22Rv1 (cell line): ENCODE measurements at regions not wholly inside any gene's neighbourhood (a gene's known extent, or its start where the extent isn't known, plus 50 kb on each side); places are given as distances from the start of the nearest gene placed in this dataset.

ENCODE experiments used
- ZFX ChIP-seq: fragments of 450-650 bp; IDR thresholded peaks from 2 replicates; pipeline ENCODE4 v1.6.1; 2017; ENCODE audit warnings: antibody characterized with exemption, borderline replicate concordance
- TF ChIP-seq, protein P1 (sequence below): fragments of 450-650 bp; IDR thresholded peaks from 2 replicates; pipeline ENCODE4 v1.5.1; 2017; ENCODE audit warnings: mild to moderate bottlenecking

DNA sequence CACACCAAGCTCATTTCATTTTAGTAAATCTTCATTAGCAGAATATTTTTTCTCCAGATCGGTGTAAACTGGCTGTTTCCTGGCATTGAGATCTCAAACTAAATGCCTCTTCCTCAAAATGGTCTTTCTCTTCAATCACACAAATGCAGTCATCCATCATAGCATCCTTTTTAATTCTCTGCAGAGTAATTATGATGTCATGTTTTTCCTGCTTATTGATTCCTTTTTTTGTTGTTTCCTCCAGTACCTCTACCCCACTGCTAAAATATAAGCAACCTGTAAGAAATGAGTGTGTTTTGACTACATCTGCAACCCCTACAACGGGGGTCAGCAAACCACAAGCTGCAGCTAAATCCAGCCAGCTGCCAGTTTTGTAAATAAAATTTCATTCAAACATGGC, 65.6 kb upstream of the TOM1L1 start:
- TF ChIP-seq, protein P1, sequence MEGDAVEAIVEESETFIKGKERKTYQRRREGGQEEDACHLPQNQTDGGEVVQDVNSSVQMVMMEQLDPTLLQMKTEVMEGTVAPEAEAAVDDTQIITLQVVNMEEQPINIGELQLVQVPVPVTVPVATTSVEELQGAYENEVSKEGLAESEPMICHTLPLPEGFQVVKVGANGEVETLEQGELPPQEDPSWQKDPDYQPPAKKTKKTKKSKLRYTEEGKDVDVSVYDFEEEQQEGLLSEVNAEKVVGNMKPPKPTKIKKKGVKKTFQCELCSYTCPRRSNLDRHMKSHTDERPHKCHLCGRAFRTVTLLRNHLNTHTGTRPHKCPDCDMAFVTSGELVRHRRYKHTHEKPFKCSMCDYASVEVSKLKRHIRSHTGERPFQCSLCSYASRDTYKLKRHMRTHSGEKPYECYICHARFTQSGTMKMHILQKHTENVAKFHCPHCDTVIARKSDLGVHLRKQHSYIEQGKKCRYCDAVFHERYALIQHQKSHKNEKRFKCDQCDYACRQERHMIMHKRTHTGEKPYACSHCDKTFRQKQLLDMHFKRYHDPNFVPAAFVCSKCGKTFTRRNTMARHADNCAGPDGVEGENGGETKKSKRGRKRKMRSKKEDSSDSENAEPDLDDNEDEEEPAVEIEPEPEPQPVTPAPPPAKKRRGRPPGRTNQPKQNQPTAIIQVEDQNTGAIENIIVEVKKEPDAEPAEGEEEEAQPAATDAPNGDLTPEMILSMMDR, result no peak
- no peak for TF ChIP-seq ZFX
